ENCODE measurements at regions not wholly inside any gene's neighbourhood (a gene's known extent, or its start where the extent isn't known, plus 50 kb on each side); places are given as distances from the start of the nearest gene placed in this dataset.

GRCh38 chr4:178259566-178259965 lies 817.3 kb upstream of the AGA start:
- intact Hi-C loops (cut with micrococcal nuclease), result no loop called here

DNA sequence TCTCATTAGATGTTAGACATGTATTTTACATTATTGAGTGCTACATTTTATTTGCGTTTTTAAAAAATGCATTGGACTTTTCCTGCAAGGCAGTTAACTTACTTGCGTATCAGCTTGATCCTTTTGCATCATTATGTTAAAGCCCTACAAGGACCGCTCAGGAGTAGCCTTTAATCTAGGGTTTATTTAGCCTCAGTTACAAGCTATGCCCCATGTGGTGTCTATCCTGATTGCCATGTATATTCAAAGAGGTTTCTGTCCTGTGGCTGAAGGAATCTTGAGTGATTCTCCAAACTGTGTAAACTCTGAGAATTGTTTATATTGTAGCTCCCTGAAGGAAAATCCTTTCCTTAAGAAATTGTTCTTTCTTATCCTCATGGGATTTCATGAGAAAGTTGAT lies 821.8 kb upstream of the AGA start:
- intact Hi-C loops (cut with micrococcal nuclease), result no loop called here

GRCh38 chr4:178271386-178271785 lies 829.1 kb upstream of the AGA start:
- intact Hi-C loops (cut with micrococcal nuclease), result no loop called here

- intact Hi-C loops (cut with micrococcal nuclease), result no loop called here
These were observed 830.9 kb upstream of the AGA start for GRCh38 chr4:178273168-178273567.

DNA sequence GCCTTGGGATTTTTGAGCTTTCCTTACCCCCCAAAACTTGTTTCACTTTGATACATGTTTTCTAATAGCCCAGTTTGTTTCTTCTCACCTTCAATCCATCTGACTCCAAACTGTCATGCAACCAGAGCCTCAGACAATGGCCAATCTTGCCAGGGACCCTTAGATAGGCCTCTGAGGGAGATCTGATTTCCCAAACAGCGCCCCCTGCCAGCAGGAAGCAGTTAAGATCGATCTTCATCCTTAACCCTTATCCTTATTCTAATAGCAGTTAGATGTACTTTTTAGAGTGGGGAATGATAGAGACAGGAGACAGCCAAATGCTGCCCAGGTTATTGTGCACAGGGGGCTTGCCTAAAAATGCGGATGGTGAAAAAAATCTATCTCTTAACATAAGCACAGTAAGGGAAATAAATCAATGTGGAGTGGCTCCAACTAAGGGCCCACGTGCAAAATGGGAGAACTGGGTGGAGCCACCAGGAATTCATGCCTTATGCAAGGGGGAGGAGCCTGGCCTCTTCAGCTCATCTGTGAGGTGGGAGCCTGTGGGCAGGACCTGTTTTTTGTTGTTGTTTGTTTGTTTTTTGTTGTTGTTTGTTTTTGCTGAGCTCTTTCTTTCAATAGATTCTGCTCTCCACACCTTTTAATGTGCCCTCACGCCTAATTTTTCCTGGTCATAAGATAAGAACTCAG lies 833.6 kb upstream of the AGA start:
- intact Hi-C loops (cut with micrococcal nuclease), result no loop called here

DNA sequence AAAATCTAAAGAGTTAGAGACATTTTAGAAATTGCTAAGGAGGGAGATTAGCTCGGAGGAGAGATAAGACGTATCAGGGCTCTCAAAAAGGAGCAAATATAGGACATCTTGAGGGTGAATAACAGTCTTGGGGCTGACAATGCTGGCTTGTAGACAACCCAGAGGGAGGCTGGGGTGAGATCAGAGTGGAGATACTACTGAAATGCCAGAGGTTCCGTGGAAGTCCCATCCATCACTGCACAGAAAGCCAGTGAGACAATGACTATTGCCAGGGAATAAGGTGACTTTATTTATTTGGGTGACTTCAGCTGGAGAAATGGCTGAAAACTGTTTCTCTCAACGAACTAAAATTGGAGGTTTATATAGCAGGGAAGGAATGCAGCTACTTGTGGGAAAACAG lies 838.1 kb upstream of the AGA start:
- intact Hi-C loops (cut with micrococcal nuclease), result no loop called here

DNA sequence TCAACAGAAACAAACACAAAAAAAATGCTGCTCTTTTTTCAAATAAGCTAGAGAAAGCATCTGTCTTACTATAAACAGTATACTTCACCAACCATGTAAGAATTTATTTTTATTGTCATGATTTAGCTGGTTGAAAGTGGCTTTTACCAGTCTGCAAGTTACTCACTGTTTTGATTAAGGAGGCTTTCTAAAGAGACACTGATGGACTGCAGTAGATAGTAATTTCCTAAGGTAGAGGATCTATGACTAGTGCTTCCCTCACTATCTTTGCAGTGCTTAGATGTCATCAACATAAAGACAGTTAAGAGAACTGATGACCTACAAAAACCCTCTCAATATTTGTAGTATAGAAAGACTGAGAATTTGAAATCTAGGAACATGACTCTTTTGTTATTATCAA lies 846.2 kb upstream of the AGA start:
- intact Hi-C loops (cut with micrococcal nuclease), result no loop called here

- intact Hi-C loops (cut with micrococcal nuclease), result no loop called here
These were observed 851.4 kb upstream of the AGA start for GRCh38 chr4:178293601-178294000.

DNA sequence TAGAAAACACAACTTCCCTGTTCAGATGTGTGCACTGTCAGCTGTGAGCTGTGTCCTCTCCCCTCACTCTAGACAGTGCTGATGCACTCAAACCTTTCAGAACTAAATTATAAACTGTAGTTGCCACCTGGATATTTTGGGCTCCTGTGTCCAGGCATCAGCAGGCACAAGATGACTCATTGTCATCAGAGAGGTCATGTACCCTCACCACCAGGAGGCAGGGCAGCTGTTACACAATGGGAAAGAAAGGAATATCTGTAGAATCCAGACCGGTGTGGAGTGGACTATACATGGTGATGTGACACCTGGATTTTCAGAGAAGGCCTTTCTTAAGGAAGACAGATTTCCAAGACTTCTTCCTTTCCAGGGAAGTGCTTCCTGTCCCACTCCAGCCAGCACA lies 854.4 kb upstream of the AGA start:
- intact Hi-C loops (cut with micrococcal nuclease), result no loop called here

- intact Hi-C loops (cut with micrococcal nuclease), result no loop called here
These were observed 864.3 kb upstream of the AGA start for GRCh38 chr4:178306565-178306964.

DNA sequence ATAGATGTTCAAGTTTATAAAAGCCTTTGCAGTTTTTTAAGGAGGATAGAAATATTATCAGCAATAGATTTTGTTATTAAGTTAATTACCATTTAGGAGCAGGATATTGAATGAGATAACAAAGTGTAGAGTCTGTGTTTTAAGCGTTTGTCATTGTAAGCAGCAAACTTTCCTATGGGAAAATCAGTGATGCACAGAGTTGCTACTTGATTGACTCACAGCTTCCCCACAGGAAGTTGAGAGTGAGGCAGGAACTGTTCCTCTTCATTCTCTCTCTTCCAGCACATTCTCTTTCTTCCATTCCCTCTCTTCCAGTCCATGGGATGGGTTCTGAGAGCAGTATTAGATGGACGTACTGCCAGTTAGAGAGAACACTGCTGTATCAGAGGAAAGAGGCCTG lies 867.7 kb upstream of the AGA start:
- intact Hi-C loops (cut with micrococcal nuclease), result no loop called here

DNA sequence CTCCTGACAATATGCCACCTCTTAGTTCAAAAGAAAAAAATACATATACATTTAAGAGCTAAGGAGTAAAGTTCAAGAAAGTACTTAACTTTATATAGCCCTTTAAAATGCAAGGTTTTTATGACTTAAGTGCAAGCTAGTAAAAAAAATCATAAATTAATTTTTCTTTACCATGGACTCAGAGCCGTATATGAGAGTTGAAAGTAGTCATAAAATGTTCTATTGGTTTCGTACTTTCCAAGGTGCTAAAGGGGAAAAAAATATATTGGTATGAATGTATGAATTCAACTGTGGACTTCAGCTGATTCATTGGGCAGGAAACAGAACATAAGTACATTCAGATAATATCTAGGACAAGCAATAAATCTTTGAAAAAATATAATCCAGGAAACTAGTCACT lies 869.8 kb upstream of the AGA start:
- intact Hi-C loops (cut with micrococcal nuclease), result no loop called here

DNA sequence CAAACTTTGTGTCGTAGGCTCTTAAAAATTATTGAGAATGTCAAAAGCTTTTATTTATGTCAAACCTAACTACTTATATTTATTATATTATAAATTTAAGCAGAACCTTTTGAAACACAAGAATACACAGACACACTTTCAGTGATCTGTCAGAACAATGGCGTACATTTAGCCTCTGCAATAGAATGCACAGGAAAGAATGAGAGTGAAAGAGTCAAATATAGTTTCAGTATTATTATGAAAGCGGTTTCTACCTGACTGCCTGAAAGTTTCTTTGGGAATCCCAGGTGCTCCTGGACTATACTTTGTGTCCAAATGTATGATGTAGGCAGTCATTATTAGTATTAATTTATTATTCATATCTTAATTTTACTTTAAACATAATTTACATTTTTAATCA lies 872.0 kb upstream of the AGA start:
- intact Hi-C loops (cut with micrococcal nuclease), result no loop called here

- intact Hi-C loops (cut with micrococcal nuclease), result no loop called here
These were observed 874.0 kb upstream of the AGA start for GRCh38 chr4:178316211-178316610.

- intact Hi-C loops (cut with micrococcal nuclease), result no loop called here
These were observed 877.8 kb upstream of the AGA start for GRCh38 chr4:178320003-178320402.

GRCh38 chr4:178322524-178323183 lies 880.4 kb upstream of the AGA start:
- intact Hi-C loops (cut with micrococcal nuclease), result no loop called here

- intact Hi-C loops (cut with micrococcal nuclease), result no loop called here
These were observed 887.1 kb upstream of the AGA start for GRCh38 chr4:178329226-178329872.

GRCh38 chr4:178333355-178333754 lies 891.1 kb upstream of the AGA start:
- intact Hi-C loops (cut with micrococcal nuclease), result no loop called here

- intact Hi-C loops (cut with micrococcal nuclease), result no loop called here
These were observed 897.5 kb upstream of the AGA start for GRCh38 chr4:178339769-178340168.

DNA sequence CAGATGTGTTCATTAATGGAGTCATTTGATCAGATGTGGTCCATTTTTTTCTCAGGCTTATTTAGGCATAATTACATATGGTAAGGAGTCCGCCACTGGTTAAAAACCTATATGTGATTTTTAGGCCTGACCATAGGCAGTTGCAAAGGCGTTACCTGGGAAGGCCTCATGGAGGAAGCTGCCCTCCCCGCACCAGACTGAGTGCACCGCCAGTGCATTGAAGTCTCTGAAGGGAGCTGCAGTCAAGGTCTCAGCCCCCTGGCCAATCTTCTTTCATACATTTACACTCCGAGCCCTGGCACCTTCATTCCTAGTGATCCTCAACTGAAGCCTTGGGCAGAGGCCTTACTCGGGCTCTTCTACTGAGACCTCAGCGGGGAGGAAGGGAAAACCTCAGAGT lies 898.2 kb upstream of the AGA start:
- intact Hi-C loops (cut with micrococcal nuclease), result no loop called here

DNA sequence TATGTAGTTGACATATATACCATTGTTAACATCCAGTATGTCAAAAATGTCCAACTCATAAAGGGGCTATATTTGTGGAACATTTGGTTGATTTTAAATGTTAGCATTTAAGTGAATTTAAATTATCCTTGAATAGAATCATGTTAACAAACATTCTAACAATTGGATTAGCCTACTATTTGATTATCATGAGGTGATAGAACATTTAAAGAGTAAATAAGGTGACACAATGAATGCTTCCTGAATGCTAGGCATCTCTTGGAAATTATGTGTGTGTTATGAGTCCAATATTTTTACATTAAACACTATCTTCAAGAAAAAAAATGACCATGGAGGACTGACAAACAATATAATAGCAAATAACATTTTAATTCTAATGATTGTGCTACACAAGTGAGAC lies 901.9 kb upstream of the AGA start:
- intact Hi-C loops (cut with micrococcal nuclease), result no loop called here

DNA sequence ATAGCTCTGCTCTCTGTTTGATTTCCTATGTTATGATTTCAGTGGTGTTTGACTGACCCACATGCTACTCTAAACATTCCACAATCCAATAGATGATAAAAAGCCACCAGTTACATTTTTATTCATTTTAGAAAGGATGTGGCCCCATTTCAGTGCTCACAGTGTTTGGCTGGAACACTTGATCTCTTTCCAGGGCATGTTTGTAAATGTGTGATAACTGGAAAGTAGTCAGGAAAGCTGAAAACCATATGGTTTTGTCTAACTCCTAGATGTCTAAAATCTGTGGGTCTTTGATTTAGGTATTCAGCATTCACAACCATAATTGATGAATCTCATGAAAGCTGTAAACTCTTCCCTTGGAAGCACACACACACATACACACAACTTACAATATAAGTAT lies 904.9 kb upstream of the AGA start:
- intact Hi-C loops (cut with micrococcal nuclease), result no loop called here

DNA sequence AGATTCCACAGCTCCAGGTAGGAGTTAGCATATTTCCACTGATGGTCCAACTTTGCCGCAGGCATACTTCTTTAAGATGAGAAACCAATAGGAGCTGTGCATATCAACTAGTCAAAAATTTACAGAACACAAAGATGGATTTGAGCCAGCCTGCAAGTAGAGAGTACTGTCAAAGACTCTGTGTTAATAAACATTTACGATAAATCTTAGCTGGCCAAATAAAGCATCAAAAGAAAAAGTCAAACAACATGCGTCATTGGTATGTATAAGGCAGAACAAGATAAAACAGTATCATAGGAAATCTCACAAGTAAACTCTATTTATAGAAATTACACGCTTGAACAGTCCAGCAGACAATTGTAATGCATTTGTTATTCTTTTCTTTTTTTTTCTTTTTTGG lies 907.4 kb upstream of the AGA start:
- intact Hi-C loops (cut with micrococcal nuclease), result no loop called here
